Omental fat pad (tissue), 3 donors: ENCODE measurements at regions not wholly inside any gene's neighbourhood (a gene's known extent, or its start where the extent isn't known, plus 50 kb on each side); places are given as distances from the start of the nearest gene placed in this dataset.
"Not testable (repeated sequence)": the region's sequence is repeated elsewhere in the genome, so short reads cannot be mapped to it uniquely, and the experiment has no call there.

ENCODE experiments used
- ATAC-seq: fragments of 150-250 bp; one replicate; pipeline ENCODE4 v1.9.1; 2016; ENCODE audit warnings: mild to moderate bottlenecking, moderate library complexity; ENCODE audit not compliant: low FRiP score
- DNase-seq: peaks from one replicate; pipeline ENCODE4 v3.0.0-alpha.2; 2019; ENCODE audit warnings: low spot score
- TF ChIP-seq, protein P1 (sequence below), 3 donors: fragments of 450-650 bp; IDR thresholded peaks; one replicate each; pipeline ENCODE4 v1.5.1; 2016 to 2017; ENCODE audit warnings: antibody characterized with exemption in 3 of 3, mild to moderate bottlenecking in 3 of 3, moderate library complexity in 2 of 3

DNA sequence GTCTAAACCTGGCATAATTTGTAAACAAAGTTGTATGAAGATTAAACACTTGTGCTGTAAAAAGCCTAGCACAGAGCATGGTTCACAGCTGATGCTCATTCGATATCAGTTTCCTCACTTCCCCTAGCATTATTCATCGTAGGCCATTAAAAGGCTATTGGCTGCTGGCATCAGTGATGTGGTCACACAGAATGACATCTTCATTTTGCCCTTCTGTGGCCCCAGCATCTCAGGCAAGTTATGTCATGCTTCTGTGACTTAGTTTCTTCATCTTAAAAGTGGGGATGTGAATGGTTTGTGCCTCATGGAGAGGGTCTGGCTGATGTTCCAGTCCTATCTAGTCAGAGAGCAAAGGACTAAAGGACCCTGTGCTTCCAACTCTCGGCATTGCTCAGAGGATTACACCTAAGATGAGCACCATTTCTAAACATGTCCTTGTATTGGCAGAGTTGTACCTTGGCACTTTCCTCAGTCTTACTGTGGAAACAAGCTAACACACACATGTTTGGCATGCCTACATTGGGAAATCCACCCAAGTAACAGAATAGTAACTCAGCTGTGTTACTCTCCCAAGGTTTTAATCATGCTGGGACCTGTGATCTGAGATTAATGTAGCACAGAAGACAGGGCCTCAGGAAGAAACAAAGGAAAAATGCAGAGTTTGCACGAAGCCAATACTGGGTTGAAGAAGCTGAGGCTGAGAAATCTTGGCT lies 83.5 kb upstream of the OR9Q1 start:
- ATAC-seq (no peak), DNase-seq (no peak)
- TF ChIP-seq, protein P1, sequence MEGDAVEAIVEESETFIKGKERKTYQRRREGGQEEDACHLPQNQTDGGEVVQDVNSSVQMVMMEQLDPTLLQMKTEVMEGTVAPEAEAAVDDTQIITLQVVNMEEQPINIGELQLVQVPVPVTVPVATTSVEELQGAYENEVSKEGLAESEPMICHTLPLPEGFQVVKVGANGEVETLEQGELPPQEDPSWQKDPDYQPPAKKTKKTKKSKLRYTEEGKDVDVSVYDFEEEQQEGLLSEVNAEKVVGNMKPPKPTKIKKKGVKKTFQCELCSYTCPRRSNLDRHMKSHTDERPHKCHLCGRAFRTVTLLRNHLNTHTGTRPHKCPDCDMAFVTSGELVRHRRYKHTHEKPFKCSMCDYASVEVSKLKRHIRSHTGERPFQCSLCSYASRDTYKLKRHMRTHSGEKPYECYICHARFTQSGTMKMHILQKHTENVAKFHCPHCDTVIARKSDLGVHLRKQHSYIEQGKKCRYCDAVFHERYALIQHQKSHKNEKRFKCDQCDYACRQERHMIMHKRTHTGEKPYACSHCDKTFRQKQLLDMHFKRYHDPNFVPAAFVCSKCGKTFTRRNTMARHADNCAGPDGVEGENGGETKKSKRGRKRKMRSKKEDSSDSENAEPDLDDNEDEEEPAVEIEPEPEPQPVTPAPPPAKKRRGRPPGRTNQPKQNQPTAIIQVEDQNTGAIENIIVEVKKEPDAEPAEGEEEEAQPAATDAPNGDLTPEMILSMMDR (IDR thresholded peaks at IDR 0.05) = no peak

DNA sequence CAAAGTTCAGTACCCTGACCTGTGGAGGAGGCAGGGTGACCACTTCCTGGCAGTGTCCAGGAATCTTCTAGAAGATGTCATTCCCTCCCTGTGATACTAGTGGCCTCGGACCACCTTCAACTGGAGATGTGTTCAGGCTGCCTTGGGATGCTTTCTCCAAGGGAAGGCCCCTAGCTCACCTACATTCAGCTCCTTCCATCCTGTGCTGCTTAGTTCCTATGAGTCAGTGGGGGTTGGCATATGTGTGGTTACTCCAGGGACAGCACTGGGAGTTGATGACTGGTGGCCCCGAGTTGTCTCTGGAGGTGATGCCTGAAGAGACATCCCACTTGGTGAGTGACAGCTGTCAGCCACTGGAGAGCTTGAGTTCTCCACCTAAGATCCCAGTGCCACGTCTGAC lies 81.8 kb upstream of the OR9Q1 start:
- TF ChIP-seq, protein P1 (IDR thresholded peaks at IDR 0.05) = no peak
- DNase-seq (no peak), ATAC-seq (no peak)

DNA sequence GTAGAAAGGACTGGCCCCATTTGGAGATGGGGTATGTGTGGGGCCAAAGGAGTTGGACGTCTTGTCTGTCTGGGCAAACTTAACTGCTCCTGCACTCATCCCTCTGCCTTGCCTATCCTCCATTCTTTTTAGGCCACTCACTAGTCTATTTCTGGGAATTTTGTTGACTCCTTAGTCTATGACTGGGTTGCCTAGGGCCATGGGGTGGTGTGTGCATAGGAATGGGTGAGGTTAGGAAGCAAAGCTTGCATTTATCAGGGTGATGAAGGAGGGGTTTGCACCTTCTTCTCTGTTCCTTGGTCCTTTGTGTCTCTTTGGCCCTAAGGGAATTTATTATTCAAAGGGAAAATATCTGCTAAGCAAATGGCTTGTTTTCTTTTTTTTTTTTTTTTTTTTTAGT lies 80.9 kb upstream of the OR9Q1 start:
- ATAC-seq (no peak), DNase-seq (no peak)
- TF ChIP-seq, protein P1 (IDR thresholded peaks at IDR 0.05) = no peak

DNA sequence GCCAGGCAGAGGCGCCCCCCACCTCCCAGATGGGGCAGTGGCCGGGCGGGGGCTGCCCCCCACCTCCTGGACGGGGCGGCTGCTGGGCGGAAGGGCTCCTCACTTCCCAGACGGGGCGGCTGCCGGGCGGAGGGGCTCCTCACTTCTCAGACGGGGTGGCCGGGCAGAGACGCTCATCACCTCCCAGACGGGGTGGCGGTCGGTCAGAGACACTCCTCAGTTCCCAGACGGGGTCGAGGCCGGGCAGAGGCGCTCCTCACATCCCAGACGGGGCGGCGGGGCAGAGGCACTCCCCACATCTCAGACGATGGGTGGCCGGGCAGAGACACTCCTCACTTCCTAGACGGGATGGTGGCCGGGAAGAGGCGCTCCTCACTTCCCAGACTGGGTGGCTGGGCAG lies 79.9 kb upstream of the OR9Q1 start:
- not testable (repeated sequence) for DNase-seq, ATAC-seq

DNA sequence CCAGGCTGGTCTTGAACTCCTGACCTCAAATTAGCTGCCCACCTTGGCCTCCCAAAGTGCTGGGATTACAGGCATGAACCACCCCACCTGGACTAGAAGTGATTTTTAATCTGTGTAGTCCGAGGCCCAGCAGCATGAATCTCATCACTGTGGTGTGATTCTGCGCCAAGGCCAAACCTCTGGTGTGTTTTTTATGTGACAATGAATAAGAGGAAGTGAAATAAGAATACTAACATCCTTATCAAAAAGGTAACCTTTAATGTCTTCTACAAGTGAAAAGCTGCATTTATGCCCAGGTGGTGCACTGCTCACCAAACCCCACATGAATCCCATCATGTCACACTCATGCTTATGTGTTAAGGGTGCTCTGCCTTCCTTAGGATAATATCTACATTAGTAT lies 77.1 kb upstream of the OR9Q1 start:
- no peak for DNase-seq
- ATAC-seq = no peak
- TF ChIP-seq, protein P1 (IDR thresholded peaks at IDR 0.05) = no peak

DNA sequence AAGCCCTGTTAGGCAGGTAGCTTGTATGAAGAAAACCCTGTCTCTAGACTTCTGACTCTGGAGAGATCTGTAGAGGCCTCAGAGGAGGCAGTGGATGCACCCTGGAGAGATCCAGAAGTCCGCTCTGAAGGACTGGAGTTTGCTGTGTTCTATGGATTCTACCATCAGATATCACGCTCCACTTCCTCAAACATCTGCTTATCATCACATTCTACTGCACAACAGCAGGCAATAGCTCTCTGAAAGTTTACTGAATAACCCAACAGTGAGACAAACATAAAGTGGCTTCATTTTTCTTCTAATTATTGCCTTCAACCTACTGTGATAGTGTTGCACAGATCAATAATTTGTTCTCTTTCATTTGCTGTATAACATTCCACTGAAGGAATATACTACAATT lies 59.0 kb upstream of the OR9Q1 start:
- ATAC-seq (no peak), DNase-seq (no peak)
- TF ChIP-seq, protein P1 (IDR thresholded peaks at IDR 0.05) = no peak

DNA sequence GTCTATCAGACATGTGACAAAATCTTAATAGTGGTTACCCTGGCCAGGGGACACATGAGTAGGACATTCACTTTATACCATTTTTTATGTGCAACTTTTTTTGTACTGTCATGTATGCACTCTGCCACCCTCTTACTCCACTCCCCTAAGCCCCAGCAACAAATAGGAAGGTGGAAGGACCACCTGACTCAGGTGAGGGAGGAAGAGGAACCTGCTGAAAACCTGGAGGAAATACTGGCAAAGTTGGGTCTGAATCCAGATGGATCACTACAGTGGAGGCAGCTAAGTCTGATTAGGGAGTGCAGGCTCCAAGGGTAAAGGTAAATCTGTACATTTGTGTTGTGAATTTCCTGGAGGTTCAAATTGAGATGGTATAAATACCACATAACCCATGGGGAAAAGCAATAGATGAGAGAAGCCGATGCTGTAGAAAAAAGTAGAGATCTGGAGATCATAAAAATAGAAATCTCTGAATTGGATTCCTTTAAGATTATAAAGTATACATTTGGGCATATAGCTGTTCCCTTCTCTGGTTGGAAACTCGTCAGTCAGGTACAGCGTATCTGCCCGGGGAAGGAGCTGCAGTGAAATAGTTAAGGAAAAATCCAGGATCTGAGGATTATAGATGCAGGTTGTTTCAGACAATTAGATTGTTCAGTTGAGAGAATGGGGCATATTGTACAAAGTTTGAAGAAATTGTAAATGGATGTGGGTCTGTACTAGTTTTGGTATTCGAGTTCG lies 52.2 kb upstream of the OR9Q1 start:
- TF ChIP-seq, protein P1 (IDR thresholded peaks at IDR 0.05) = no peak
- no peak for DNase-seq
- no peak for ATAC-seq
